ENCODE measurements at regions not wholly inside any gene's neighbourhood (a gene's known extent, or its start where the extent isn't known, plus 50 kb on each side); places are given as distances from the start of the nearest gene placed in this dataset.

DNA sequence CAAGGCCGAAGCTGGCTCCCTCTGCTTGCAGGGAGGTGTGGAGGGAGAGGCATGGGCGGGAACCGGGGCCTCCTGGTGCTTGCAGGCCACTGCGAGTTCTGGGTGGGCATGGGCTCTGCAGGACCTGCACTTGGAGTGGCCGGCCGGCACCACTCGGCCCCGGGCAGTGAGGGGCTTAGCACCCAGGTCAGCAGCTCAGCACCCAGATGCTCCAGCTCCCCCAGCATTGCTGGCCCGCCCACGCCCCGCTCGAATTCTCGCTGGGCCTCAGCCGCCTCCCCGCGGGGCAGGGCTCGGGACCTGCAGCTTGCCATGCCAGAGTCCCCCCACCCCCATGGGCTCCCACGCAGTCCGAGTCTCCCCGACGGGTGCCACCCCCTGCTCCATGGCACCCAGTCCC, 176.2 kb upstream of the FAM98A start:
- no peak for DNase-seq (ENCODE audit: low spot score)

DNA sequence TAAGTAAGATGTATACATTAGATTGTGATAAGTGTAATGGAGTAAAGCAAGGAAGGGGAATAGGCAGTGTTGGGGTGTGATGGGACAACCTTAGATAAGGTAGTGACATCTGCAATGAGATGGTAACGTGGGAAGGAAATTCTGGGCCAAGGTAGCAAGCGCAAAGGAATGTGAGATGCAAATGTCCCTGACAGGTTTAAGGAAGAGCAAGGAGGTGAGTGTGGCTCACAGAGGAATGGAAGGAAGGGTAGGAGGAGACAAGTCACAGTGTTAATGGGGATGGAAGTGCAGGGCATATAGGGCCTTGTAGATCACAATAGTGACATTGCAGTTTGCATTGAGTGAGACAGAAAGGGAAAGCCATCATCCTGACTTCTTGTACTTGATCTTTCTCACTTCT, 170.9 kb upstream of the FAM98A start:
- DNase-seq (ENCODE audit: low spot score): no peak

DNA sequence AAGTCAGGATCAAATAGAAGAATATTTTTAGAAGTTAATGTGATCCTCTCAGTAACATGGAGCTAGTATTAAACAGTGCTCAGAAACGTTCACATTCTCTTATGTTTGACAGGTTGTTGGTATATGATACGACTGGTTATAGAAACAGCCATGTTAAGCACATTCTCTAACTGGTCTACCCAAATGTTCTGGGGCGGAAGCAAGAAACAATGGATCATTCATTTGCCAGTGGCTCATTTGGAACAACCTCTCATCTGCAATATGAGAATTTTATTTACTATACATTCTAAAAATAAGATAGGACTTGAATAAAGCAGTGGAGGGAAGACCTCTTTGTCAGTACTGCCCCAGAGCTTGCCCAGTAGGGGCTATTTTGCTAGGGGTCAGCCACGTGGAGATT, 167.1 kb upstream of the FAM98A start:
- DNase-seq (ENCODE audit: low spot score): no peak

DNA sequence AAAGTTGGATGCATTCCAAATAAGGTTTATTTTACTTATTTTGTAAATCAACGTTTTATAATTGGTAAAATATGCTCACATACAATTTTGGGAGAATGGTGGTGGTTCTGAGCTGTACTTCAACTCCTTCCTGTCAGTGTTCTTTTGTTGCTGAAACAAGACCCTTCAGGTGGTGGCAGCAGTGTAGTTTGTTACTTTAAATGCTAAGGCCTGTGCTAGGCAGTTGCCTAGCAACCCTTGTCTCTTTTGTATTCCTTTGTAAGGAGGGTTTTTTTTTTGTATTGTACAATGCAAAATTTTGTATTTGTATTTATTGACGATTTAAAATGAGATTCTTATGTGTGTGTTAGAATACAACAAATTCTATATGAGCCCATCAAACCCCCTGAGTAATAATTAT, 166.0 kb upstream of the FAM98A start:
- DNase-seq (ENCODE audit: low spot score): no peak

DNA sequence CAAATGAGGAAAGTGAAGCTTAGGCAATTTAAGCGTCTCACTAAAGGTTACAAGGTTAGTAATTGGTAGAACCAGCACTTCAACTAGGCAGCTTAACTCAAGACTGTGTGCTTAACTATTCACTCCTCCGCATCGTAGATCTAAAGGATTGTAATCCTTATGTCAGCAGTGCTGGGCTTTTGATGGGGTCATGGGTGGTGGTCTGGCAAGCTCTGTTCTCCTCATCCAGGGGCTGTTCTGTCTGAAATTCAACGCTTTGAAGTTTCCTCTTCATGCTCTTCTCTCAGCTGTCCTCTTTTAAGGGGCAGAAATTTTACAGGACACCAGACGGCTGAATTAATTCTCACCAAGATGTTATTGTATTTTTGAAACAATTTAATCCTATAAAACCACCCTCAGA, 165.5 kb upstream of the FAM98A start:
- no peak for DNase-seq (ENCODE audit: low spot score)

DNA sequence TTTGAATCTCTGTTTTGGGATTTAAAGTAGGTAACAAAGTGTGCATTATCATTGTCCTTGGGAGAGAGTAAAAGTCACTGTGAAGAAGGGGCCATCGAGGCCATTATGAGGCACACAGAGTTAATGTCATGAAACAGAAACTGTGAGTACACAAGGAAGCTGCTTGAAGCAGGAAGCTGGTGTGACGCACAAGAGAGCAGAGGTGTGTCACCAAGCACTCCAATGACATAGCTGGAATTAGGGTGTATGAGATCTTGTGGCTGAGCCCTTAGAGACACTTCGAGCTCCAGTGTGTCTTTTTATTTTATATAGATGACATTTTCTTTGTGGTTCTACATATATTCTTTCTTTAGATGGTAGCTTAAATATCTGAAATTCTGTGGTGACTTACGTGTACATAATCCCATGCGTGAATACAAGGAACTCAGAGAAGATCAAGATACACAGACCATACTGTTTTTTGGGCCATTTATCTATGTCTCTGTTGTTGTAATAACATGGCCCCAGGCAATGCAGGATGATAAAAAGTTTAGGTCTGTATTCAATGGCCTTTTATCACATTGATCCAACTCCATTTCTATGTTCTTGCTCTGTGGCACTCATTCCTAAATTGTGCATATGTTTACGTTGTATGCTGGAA, 164.7 kb upstream of the FAM98A start:
- DNase-seq (ENCODE audit: low spot score): no peak

DNA sequence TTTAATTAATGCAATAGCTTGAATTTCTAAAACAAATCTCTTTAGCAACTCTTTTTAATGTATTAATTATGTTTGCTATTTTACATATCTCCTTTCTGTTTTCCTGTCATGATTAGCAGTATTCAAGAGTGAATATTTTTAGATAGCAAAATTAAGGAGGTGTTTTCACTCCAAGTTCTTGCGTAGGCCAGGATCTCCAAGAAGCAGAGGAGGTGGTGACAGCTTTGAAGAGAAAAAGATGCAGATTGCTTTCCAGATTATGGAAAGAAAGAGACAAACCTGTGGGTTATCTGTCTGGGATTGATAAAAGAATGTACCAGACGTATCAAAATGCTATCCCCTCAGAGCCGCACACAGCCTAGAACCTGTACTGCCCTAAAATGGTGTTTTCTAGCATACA, 163.5 kb upstream of the FAM98A start:
- DNase-seq (ENCODE audit: low spot score): no peak

DNA sequence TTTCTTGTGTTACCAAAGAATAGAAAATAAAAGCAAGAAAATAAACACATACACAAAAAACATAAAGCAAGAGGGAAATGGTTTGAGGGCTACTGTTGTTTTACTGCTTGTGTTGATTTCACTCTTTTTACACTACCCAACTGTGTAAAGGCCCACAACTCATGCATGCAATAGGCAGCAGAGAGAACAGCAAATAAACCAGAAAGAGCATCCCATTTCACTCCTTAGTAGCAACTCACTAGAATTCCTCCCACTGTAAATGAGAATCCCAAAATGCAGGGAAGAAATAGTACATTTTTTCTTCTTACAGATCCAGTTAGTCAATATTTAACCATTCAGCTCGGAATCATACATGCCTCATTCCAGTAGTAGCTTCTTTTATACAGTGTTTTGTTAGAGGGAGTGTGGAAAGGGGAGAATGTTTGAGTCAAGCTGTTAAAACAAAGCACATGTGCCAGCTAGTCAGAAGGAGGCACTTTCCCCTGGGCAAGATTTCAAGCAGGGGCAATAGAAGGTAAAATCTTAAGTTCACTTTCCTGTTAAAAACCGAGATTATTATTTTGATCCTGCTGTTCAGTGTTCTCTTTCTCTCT, 147.2 kb upstream of the FAM98A start:
- DNase-seq (ENCODE audit: low spot score): no peak

DNA sequence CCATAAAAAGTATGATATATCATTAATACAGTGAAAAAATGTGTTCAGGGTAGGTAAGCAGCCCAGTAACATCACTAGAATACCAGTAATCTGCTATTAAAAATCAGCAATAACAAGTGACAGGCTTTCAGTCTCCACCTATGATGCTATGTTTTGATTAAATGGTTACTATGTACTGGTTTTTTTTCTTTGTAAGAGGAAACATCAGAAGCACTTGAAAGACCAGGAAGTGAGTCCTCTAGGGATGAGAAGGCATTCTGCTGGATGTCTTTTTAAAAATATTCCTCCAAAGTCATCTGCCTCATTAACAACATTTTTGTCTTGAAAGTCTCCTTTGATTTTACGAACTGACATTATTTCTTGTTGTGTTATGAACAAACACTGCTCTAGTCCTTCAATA, 136.0 kb upstream of the FAM98A start:
- DNase-seq (ENCODE audit: low spot score): no peak

DNA sequence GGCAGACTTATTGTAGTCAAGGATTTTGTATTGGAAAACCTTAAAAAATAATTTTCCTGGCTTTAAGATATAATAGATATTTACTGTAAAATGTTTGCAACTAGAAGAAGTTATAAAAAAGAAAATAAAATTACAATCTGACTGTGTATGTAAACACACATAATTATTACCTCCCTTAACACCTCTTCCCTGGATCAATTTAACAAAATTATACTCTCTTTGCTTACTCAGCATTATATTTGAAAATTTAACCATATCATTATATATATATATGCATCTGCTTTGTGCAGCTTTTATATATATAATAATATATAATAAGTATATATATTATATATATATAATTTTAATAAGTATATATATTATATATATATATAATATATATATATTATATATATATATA, 131.7 kb upstream of the FAM98A start:
- no peak for DNase-seq (ENCODE audit: low spot score)

DNA sequence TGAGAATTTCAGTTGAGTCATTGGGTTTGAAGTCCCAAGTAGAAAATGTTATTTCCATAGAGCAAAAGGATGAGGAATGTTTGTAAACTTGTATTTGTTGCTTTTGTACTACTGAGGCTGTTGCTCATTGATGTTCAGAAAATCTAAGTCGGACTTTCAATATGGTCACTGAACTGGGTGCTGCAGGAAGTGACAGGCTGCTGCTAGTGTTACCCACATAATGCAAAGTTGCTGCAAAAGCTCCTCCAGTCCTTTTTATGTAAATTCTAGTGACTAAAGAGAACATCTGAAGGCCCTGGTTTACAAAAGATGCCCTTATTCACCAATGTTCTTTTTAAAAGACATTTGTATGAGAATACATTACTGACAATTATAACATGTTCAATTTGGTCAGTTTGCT, 131.1 kb upstream of the FAM98A start:
- DNase-seq (ENCODE audit: low spot score): no peak

DNA sequence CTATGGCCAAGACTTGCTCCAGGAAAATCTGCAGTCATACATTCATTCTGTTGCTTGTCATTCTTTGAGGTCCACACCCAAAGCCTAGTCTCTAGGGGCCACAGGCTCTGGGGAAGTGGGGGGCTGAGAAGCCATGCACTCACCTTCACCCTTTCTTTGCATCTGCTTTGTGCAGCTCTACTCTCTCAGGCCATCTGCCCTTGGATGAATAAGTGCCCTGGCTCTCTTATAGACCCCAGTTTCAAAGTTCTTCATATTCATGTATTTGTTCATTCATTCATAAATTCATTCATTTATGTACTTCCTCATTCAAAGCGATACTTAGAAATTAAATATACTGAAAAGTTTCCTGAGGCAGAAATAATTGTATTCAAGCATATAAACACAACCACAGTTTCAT, 130.3 kb upstream of the FAM98A start:
- DNase-seq (ENCODE audit: low spot score): no peak

DNA sequence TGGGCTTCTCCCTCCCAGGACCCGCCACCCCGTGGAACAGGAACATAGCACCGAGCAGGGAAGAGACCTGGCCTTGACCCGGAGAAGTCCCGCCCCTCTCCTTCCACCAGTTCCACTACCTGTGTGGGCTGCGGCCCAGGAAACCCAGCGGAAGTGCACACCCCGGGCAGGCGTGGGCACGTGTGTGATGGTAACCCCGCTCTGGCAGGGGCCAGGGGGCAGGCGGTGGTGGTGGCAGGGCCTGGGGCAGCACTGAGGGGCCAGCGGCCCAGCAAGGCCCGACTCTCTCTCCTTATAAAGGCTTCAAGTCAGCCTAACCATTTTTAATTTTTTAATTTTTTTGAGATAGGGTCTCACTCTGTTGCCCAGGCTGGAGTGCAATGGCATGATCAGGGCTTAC, 129.0 kb upstream of the FAM98A start:
- no peak for DNase-seq (ENCODE audit: low spot score)

DNA sequence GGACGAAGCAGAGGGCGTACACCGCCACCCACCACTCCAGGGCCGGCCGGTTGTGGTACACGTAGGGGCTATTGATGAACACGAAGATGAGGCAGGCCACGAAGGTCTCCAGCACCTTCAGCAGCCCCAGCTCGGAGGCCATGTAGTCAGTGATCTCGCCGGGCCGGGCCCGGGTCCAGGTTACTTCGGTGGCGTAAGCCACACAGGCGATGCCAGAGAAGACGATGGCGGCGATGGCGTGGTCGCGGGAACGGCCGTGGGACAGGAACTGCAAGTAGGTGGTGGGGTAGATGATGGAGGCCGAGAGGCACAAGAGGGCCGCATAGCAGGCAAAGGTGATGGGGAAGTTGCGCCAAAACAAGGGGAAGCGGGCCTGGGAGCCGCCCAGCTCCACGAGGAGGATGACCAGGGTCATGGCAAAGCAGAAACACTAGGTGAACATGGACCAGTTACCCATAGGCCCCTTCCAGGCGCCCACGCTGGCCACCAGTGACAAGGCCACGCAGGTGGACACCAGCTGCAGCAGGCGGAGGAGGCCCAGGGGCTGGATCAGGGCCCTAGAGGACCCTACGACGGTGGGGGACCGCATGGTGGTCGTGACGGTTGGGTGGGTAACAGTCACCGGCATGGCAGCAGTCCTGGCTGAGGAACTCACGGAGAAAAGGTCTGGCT, 128.4 kb upstream of the FAM98A start:
- DNase-seq (ENCODE audit: low spot score): no peak

DNA sequence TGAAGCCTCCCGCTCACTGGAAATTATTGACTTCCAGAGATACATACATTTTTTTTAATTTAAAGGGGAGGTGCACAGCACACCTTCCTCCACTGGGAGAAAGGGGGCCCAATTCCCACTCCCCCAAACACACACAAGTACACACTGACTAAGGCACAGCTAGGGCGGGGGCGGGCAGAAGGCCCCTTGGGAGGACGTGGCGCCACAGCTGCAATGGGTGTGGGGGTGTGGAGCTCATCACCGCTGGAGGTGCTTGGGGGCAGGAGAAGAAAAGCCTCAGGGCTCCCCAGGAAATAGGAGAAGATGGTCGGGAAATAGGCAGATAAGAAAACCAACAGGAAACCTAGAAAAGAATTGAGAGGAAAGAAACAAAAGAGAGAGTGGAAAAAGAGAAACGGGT, 127.3 kb upstream of the FAM98A start:
- DNase-seq (ENCODE audit: low spot score): no peak

DNA sequence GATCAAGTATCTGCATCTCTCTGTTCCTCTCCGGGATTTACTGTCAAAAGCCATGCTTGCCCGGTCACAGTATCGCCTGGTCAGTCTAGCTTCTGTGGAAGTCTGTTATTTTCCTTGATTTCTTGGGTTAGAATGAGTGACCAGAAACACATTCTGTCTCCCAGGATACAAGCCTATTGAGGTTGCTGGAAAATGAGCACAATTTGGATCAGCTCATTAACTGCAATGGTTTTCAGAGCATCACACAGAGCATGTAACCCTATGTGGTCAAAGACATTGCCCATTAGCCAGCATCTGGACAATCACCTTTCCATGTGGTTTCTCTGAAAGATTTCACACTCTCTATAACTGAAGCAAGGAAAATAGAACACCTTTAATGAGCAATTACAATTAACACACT, 124.2 kb upstream of the FAM98A start:
- DNase-seq (ENCODE audit: low spot score): no peak

DNA sequence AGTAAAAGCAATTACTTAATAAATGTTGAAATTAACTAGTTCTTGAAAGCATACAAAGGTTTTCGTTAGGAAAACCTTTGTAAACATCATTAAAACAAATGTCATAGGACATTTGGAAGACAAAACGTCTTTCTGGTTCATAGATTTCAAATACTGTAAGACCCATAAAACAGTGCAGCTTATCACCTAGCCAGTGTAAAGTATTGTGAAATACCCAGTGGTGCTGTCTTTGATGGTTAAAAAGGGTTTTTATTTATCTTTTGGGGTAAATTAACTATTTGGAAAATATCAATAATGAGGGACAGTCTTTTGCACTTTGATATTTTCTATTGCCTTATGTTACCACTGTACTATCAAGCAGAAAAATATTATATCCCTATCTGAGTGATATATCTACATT, 120.0 kb upstream of the FAM98A start:
- DNase-seq (ENCODE audit: low spot score): no peak

DNA sequence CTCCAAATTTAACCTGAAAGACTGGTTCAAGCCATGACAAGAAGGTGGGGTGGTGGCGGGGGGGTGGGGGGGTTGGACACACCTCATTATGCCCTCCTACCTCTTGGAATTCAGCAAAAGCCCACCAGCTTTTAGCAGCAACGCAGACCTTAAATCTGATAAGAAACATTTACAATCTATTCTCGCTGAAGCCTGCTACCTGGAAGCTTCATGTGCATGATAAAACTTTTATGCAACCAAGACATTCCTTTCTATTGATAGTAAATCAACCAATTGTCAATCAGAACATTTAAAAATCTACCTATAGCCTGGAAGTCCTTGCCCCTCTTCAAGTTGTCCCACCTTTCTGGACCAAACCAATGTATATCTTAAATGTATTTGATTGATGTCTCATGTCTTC, 113.6 kb upstream of the FAM98A start:
- DNase-seq (ENCODE audit: low spot score): no peak

DNA sequence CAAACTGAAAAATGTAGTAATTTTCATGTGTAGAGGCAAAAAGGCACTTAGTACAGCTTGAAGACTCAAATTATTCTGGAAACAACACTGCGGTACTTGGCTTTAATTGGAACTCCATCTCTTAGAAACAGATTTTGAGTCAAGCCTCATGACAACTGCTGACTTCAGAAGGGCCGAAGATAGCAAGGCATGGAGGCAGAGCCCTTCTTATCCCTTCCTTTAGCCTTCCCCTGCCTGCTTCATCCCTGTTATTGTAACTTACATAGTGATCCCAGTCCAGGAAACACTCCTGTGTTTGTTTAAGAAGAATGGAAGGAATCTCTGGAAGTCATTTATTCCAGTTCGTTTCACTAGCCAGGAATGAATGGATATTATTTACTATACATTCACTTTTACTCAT, 110.9 kb upstream of the FAM98A start:
- DNase-seq (ENCODE audit: low spot score): no peak

DNA sequence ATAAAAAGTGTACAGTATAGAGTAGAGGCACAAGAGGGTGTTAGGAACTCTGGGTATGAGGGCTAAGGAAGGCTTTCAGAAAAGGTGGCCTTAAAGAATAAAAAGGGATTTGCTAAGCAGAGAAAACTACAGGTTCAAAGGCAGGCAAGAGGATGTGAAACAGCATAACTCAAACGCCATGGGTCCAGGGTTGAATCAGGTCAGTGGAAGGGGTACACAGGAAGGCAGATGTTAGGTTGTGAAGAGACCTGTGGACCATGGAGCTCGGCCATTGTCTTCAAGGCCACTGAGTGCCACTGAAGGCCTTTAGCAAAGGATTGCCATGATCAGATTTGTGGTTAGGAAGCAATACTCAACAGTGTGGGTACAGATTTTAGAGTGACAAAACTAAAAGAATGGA, 108.2 kb upstream of the FAM98A start:
- DNase-seq (ENCODE audit: low spot score): no peak

DNA sequence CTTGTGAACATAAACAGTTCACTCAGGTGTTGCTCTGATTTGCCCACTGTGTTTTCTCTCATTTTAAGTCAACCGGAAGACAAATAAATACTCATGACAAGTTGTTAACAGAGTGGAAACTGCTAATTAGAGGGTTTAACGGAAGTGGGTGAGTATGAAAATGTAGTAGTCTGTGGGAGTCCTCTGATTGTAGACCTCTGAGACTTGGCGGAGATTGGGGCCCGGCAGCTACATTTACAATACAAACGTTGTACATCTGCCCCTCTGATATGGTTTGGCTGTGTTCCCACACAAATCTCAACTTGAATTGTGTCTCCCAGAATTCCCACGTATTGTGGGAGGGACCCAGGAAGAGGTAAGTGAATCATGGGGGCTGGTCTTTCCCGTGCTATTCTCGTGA, 107.3 kb upstream of the FAM98A start:
- no peak for DNase-seq (ENCODE audit: low spot score)

DNA sequence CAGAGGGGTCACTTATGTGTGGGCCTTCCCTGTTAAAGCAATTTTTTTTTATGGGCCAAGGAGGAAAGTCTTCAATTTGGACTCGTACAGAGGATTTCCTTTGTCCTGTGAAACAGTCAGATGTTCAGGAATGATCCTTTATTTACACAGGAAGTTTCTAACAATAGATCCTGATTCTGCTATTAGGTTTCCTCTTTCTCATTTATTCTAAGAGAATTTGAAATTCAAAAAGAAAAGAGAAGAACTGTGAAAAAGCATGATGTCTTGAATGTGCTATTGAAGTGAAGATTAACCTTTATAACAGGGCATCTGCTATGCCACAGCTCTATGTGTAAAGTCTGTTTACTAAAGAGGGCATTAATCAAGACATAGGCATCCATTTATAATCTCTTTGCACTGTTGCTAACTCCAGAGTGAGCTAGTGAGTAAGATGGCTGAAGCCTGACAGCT, 105.3 kb upstream of the FAM98A start:
- no peak for DNase-seq (ENCODE audit: low spot score)

DNA sequence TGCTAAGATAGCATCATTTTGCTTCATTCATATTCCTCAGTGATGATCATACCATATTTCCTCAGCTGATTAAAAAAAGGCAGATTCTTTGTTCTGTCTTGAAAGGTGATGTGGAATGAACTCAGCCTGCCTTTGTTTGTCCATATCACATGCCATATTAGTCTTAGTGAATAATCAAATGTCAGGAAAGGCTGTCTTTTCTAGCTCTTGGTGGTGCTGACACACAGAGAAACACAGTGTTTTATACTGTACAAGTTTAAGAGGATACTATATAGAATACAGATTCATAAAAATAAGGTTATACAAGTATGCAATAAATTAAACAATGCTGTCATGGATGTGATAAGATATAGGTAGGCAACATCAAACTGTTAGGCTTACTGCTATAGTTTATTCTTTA, 97.1 kb upstream of the FAM98A start:
- DNase-seq (ENCODE audit: low spot score): no peak

DNA sequence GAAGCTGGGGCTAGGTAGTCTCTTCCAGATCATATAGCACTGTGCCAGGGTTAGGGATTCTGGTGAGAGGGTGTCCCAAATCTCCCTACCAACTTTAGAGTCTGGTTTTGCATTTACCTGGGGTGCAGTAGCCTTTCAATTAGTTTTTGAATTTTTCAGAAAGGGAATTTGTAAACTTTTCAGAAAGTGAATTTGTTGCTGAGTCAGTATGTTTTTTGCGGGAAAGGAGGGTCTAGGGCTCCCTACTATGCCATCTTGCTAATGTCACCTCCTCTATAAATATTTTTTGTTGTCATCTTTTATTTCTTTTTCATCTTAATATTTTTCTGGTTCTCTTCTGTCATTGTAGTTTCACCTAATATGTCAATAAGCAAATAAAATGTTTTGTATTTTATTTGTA, 95.8 kb upstream of the FAM98A start:
- no peak for DNase-seq (ENCODE audit: low spot score)
